Keratinocyte (primary cell): ENCODE measurements at regions not wholly inside any gene's neighbourhood (a gene's known extent, or its start where the extent isn't known, plus 50 kb on each side); places are given as distances from the start of the nearest gene placed in this dataset.

Experiments used
- DNase-seq: peaks from one replicate; pipeline ENCODE4 v3.0.0-alpha.2; 2011; ENCODE audit warnings: low read depth, missing footprints, low spot score
- FAIRE-seq: peaks from 2 replicates; lab custom pipeline; 2011; peaks lifted over from hg19 to GRCh38; lab: Jason Lieb, UNC
- H2AFZ ChIP-seq: 2 replicates; pipeline ENCODE4 v1.6.0; 2012; ENCODE audit warnings: low read length, control low read depth, inconsistent platforms; ENCODE audit not compliant: control insufficient read depth
- H3K27ac ChIP-seq: 2 replicates; pipeline ENCODE4 v1.5.1; 2011; ENCODE audit warnings: low read length; ENCODE audit not compliant: control insufficient read depth, insufficient read depth
- H3K27me3 ChIP-seq: 3 replicates; pipeline ENCODE4 v1.6.0; 2011; ENCODE audit warnings: low read length; ENCODE audit not compliant: control insufficient read depth, insufficient read depth; ENCODE audit errors: extremely low read depth
- H3K36me3 ChIP-seq, 2 experiments: 2 replicates in 1 of 2; 3 replicates in 1 of 2; pipeline ENCODE4 v1.5.1; 2011; ENCODE audit warnings: low read length in 2 of 2, mild to moderate bottlenecking in 1 of 2; ENCODE audit not compliant: control insufficient read depth in 2 of 2, insufficient read depth in 2 of 2; ENCODE audit errors: extremely low read depth in 1 of 2
- H3K4me1 ChIP-seq: 3 replicates; pipeline ENCODE4 v1.5.1; 2011; ENCODE audit warnings: low read length; ENCODE audit not compliant: control insufficient read depth, insufficient read depth; ENCODE audit errors: extremely low read depth
- H3K4me2 ChIP-seq: 3 replicates; pipeline ENCODE4 v1.6.0; 2011; ENCODE audit warnings: low read depth, low read length; ENCODE audit not compliant: control insufficient read depth, insufficient read depth; ENCODE audit errors: extremely low read depth
- H3K4me3 ChIP-seq, 3 experiments: fragments of 200-600 bp in 1 of 3; sonication (generic) in 1 of 3; 2 replicates in 2 of 3; 3 replicates in 1 of 3; pipeline ENCODE4 v1.5.1; 2011 to 2016; ENCODE audit warnings: low read length in 3 of 3, mild to moderate bottlenecking in 3 of 3, control low read depth in 2 of 3, inconsistent platforms in 1 of 3, low read depth in 1 of 3, mixed read lengths in 1 of 3, mixed run types in 1 of 3, moderate library complexity in 1 of 3; ENCODE audit not compliant: control insufficient read depth in 2 of 3, insufficient read depth in 2 of 3; ENCODE audit errors: extremely low read depth in 1 of 3
- H3K79me2 ChIP-seq: 2 replicates; pipeline ENCODE4 v1.6.0; 2012; ENCODE audit warnings: low read length; ENCODE audit not compliant: control insufficient read depth, insufficient read depth
- H3K9ac ChIP-seq: 3 replicates; pipeline ENCODE4 v1.6.0; 2011; ENCODE audit warnings: low read length; ENCODE audit not compliant: control insufficient read depth, insufficient read depth; ENCODE audit errors: extremely low read depth
- H3K9me1 ChIP-seq: 3 replicates; pipeline ENCODE4 v1.6.0; 2011; ENCODE audit warnings: low read length; ENCODE audit not compliant: control insufficient read depth, insufficient read depth; ENCODE audit errors: extremely low read depth
- H3K9me3 ChIP-seq: 2 replicates; pipeline ENCODE4 v1.5.1; 2012; ENCODE audit warnings: low read depth, low read length; ENCODE audit not compliant: control insufficient read depth
- H4K20me1 ChIP-seq: 3 replicates; pipeline ENCODE4 v1.6.0; 2011; ENCODE audit warnings: low read length; ENCODE audit not compliant: control insufficient read depth, insufficient read depth; ENCODE audit errors: extremely low read depth
- EZH2 ChIP-seq: IDR thresholded peaks from one replicate; pipeline ENCODE4 v1.6.1; 2012; ENCODE audit warnings: inconsistent platforms, mild to moderate bottlenecking, low read length, moderate library complexity
- dilution Hi-C: fragments of 300-500 bp; cut with MboI; formaldehyde crosslinking; loops from one replicate; pipeline ENCODE4 v1.7.0; 2020; ENCODE audit warnings: low sequenced_read_pairs; ENCODE audit not compliant: extremely low pct_ligation_motif_present
- TF ChIP-seq, protein P1 (sequence below), 3 experiments: IDR thresholded peaks in 1 of 3; conservative IDR thresholded peaks in 1 of 3; optimal IDR thresholded peaks in 1 of 3; 2 replicates in 2 of 3; 3 replicates in 1 of 3; pipeline versions ENCODE3 to v1.5.1; 2011; ENCODE audit warnings: low read length in 3 of 3, mild to moderate bottlenecking in 3 of 3, moderate library complexity in 2 of 3, control low read depth in 1 of 3, inconsistent platforms in 1 of 3; ENCODE audit not compliant: insufficient read depth in 2 of 3; ENCODE audit errors: extremely low read depth in 1 of 3

- no peaks in the 10 kb centered on the region for H3K9me1 ChIP-seq
- dilution Hi-C loops: no loop called here
- no peak overlapping the region for H2AFZ ChIP-seq
- FAIRE-seq: no peak
- no peaks in the 10 kb centered on the region for H3K27me3 ChIP-seq
- H3K9me3 ChIP-seq: no peaks in the 10 kb centered on the region
- H3K4me3 ChIP-seq: no peak overlapping the region
- H4K20me1 ChIP-seq: no peaks in the 10 kb centered on the region
- no peak overlapping the region for H3K9ac ChIP-seq
- no peak for DNase-seq
- no peak overlapping the region for H3K4me2 ChIP-seq
- H3K27ac ChIP-seq: no peak overlapping the region
- TF ChIP-seq, protein P1, sequence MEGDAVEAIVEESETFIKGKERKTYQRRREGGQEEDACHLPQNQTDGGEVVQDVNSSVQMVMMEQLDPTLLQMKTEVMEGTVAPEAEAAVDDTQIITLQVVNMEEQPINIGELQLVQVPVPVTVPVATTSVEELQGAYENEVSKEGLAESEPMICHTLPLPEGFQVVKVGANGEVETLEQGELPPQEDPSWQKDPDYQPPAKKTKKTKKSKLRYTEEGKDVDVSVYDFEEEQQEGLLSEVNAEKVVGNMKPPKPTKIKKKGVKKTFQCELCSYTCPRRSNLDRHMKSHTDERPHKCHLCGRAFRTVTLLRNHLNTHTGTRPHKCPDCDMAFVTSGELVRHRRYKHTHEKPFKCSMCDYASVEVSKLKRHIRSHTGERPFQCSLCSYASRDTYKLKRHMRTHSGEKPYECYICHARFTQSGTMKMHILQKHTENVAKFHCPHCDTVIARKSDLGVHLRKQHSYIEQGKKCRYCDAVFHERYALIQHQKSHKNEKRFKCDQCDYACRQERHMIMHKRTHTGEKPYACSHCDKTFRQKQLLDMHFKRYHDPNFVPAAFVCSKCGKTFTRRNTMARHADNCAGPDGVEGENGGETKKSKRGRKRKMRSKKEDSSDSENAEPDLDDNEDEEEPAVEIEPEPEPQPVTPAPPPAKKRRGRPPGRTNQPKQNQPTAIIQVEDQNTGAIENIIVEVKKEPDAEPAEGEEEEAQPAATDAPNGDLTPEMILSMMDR (optimal IDR thresholded peaks at IDR 0.05 in 1 of 3, IDR thresholded peaks at IDR 0.05 in 1 of 3, conservative IDR thresholded peaks at IDR 0.05 in 1 of 3; ENCODE audit: extremely low read depth in 1 of 3, insufficient read depth in 2 of 3, low read length in 3 of 3): no peak
- TF ChIP-seq EZH2: no peak
- no peaks in the 10 kb centered on the region for H3K4me1 ChIP-seq
- H3K36me3 ChIP-seq: no peaks in the 10 kb centered on the region
- no peaks in the 10 kb centered on the region for H3K79me2 ChIP-seq
Measured at GRCh38 chr11:15569305-15570025, 454.7 kb downstream of the INSC start.

- DNase-seq (no peak), FAIRE-seq (no peak)
- no peaks in the 10 kb centered on the region for H4K20me1 ChIP-seq
- H3K9ac ChIP-seq: no peak overlapping the region
- no peaks in the 10 kb centered on the region for H3K4me1 ChIP-seq
- H3K27me3 ChIP-seq: no peaks in the 10 kb centered on the region
- no peaks in the 10 kb centered on the region for H3K9me3 ChIP-seq
- dilution Hi-C loops: no loop called here
- no peaks in the 10 kb centered on the region for H3K9me1 ChIP-seq
- no peak overlapping the region for H2AFZ ChIP-seq
- no peak overlapping the region for H3K27ac ChIP-seq
- no peak overlapping the region for H3K4me3 ChIP-seq
- no peaks in the 10 kb centered on the region for H3K36me3 ChIP-seq
- H3K4me2 ChIP-seq: no peak overlapping the region
- H3K79me2 ChIP-seq: no peaks in the 10 kb centered on the region
- TF ChIP-seq, protein P1 (optimal IDR thresholded peaks at IDR 0.05 in 1 of 3, IDR thresholded peaks at IDR 0.05 in 1 of 3, conservative IDR thresholded peaks at IDR 0.05 in 1 of 3; ENCODE audit: extremely low read depth in 1 of 3, insufficient read depth in 2 of 3, low read length in 3 of 3): no peak
- no peak for TF ChIP-seq EZH2
Measured at GRCh38 chr11:15575409-15575808, 460.7 kb downstream of the INSC start.
